Ecto neural progenitor cell (in vitro differentiated cells): ENCODE measurements at regions not wholly inside any gene's neighbourhood (a gene's known extent, or its start where the extent isn't known, plus 50 kb on each side); places are given as distances from the start of the nearest gene placed in this dataset.

Experiments
- DNase-seq: peaks from one replicate; pipeline ENCODE4 v3.0.0-alpha.2; 2018; ENCODE audit warnings: low spot score

GRCh38 chr1:58310469-58310868 lies 236.1 kb downstream of the OMA1 start:
- DNase-seq = no peak

- DNase-seq = no peak
Measured at GRCh38 chr1:58308206-58308605, 238.3 kb downstream of the OMA1 start.

DNA sequence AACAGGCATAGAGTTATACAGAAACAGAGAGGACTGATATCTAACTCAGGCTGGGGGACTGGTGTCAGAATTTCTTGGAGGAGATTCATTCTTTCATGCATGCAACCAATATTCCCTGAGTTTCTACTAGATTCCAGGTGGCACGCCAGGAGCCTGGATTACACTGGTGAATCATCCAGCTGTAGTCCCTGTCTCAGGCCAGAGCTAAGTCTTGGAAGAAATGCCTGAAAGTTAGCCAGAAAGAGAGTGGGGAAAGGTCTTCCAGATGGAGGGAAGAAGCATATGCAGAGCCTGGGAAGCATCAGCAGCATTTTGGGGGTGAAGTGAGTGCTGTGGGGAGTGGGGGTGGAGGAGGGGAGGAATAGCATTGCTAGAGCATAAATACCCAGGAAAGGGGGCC lies 239.1 kb downstream of the OMA1 start:
- no peak for DNase-seq

- DNase-seq = no peak
Measured at GRCh38 chr1:58305622-58306021, 240.9 kb downstream of the OMA1 start.

- DNase-seq = no peak
Measured at GRCh38 chr1:58304346-58304975, 242.1 kb downstream of the OMA1 start.

- DNase-seq = no peak
Measured at GRCh38 chr1:58303841-58304240, 242.7 kb downstream of the OMA1 start.

- no peak for DNase-seq
Measured at GRCh38 chr1:58293388-58293787, 253.1 kb downstream of the OMA1 start.

DNA sequence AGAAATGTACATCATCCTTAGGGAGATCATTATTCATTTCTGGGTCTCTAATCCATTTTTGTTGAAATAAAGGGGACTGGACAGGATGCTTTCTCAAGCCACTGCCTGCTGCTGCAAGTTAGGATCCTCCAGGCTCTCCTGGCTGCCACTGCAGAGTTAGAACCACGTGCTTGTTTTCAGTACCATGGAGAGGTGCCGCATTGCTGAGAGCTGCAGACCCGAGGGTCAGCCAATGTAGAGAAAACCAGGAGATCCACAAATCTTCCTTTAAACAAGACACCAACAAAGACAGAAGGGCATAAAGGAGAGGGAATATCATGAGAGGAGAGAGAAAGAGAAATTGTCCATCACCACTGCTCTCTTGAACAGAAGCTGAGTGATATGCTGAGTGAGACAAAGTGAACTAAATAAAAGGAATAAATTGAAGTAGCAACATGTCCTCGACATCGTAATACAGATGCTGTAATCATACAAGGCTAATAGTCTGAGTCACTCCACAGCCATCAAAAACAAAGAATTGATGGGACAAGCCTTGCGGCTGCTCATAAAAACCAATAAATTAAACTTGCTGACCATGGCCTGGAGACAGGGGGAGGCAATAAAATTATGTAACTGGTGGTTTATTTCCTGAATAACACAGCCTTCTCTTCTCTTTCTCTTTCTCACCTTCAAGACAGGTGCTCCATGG lies 255.7 kb downstream of the OMA1 start:
- peak; percentile 74 for DNase-seq

GRCh38 chr1:58288624-58289142 lies 257.8 kb downstream of the OMA1 start:
- DNase-seq = no peak

GRCh38 chr1:58287894-58288623 lies 258.5 kb downstream of the OMA1 start:
- DNase-seq = no peak

DNA sequence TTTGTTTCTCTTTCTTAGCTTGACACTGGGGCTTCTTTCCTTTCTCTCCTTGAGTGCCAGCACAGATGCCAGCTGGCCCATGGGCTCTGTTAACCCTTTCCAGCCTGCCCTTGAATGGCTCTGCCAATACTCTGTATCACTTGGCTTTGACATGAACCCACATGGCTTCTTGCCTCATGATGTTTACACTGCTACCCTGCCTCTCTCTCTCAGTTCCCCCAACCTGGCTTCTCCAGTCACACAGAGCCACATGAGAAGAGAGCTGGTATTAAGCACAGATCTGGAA lies 262.4 kb downstream of the OMA1 start:
- no peak for DNase-seq

DNA sequence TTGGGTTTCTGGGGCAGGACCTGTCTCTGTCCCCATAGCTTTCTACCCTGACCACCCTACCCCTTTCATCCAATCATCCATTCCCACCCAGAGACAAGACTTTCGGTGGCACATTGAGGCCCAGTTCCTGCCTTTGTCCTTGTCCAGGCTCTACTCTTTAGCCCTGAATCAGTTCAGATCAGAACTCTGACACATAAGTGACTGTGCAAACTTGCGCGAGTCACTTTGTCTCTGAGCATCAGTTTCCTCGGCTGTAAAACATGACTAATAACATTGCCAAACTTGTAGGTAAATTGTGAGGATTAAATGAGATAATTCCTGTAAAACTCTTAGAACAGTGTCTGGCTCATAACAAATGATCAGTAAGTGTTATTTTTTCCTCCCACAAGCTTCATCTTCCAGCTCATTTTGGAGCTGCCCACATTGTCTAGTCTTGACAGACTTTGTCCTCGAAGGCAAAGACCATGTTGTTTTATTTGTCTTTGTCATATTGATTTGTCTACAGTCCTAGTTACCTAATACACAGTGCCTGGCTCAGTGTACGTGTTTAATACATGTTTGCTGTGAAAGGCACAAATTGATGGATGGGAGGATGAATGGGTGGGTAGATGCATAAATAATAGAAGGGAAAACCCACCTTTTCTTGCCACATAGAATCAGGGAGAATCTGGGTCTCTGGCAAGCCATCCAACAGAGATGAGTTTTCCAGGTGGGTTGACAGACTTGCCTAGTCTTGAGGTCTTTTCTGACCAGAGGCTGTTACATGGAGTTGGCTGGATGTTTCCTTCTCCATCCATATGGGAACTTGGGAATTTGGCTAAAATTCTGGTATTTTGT lies 262.9 kb downstream of the OMA1 start:
- no peak for DNase-seq

DNA sequence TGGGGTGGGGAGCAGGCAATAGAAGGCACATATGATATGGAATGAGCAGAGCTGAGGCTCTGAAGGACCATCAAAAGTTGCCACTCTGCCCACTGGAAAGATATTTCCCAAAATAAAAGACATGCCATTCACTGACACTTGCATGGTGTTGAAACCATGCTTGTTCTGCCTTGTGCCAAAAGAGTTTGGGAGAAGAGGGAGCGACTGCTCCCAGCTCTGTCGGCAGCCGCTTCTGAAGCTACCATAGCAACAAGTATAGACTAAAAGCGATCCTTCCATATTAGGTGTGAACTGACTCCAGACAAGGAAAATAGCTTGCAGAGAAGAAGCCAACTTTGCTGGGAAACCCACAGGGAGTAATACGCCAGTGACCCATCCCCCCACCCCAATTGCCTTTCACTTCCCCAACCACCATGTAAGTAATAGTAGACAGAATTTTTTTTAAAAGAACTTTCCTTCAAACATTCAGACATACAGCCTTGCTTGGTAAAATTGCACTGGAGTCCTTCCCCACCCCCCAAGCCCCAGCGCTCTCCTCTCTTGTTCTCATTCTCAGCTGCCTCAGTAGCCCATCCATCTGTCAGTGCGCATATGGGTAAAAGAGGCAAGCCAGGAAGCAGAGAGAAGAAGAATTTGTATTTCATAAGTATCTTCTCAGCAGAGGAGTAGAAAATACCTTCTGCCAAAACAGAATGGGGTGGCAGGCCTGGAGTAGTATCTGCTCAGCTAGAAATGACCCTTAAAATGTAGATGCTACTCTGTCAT lies 263.7 kb downstream of the OMA1 start:
- DNase-seq = no peak

GRCh38 chr1:58266242-58266641 lies 280.3 kb downstream of the OMA1 start:
- no peak for DNase-seq

GRCh38 chr1:58264462-58264861 lies 282.1 kb downstream of the OMA1 start:
- no peak for DNase-seq

- DNase-seq = no peak
Measured at GRCh38 chr1:58262702-58263101, 283.8 kb downstream of the OMA1 start.

DNA sequence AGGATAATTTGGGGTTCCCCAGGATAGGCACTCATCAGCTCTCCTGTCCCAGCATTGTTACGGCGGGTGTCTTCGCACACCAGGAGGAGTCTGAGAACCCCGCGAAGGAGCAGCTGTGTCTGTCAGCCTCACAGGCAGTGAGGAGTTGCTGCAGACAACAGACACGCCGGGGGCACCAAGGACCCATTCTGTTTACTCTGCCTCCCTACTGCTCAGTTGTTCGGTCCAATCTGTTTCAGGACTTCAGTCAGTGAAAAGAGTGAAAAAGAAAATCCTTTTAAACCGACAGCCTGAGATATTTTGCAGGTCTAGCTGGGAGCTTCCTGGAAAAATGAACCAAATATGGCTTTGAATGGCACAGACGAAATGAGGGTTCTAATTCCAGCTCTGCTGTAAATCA lies 288.4 kb downstream of the OMA1 start:
- no peak for DNase-seq

DNA sequence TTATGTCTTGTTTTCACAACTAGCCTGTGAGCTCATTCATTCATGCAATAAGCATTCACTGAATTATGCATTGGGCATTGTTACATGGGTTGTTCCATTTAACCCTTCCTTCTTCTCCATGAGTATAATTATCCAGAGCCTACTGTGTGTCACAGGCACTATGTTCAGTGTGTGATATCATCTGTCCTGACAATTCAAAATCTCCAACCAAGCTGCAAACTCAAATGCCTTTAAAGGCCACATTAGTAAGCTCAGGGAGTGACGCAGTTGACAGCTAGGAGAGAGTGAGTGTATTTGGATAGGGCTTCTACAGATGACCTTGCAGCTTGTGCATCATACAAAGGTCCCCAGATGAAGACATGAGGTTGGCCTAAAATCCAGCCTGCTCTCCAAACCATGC lies 289.5 kb downstream of the OMA1 start:
- DNase-seq = no peak

GRCh38 chr1:58256546-58256945 lies 290.0 kb downstream of the OMA1 start:
- no peak for DNase-seq

DNA sequence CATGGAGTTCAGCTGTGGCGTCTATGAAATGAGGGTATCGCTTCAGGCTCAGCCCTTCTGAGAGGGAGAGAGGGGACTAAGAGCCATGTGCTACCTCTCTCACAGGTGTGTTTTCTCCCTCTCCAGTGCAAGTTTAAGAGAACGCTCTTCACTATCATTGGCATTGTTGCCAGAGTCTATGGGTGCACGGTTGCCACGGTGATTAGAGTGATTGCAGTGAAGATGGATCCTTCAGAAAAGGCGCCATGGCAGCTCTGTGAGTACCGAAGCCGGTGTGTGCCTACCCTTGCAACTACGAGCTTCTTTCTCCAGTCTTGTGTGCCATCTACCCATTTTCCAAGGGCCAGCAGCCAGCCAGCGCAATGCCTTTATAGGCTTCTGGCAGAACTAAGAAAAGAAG lies 290.5 kb downstream of the OMA1 start:
- no peak for DNase-seq

DNA sequence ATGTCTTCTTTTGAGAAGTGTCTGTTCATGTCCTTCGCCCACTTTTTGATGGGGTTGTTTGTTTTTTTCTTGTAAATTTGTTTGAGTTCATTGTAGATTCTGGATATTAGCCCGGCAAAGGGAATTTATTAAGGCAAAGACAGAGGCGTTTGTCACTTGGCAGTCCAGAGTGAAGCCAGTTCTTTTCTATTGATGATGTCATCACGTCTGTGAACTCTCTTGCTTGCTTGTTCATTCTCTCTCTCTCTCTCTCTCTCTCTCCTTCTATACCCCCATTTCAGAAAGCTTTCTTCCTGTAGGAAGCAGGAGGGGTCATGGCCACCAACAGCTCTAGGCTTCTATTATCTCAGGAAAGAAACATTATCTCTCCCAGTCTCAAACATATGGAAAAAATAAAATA lies 291.3 kb downstream of the OMA1 start:
- no peak for DNase-seq
